Erythroblast (primary cell): ENCODE measurements at regions not wholly inside any gene's neighbourhood (a gene's known extent, or its start where the extent isn't known, plus 50 kb on each side); places are given as distances from the start of the nearest gene placed in this dataset.
"Not testable (repeated sequence)": the region's sequence is repeated elsewhere in the genome, so short reads cannot be mapped to it uniquely, and the experiment has no call there.

Experiments used
- DNase-seq, 2 experiments: peaks; one replicate each; lab custom pipeline; 2025; lab: John Stamatoyannopoulos, UW
- GATA1 ChIP-seq: IDR thresholded peaks from 2 replicates; pipeline ENCODE4 v1.6.1; 2011; ENCODE audit warnings: low read depth, mild to moderate bottlenecking, control low read depth, low read length, moderate library complexity
- POLR2A ChIP-seq: IDR thresholded peaks from 2 replicates; pipeline ENCODE4 v1.6.1; 2011; ENCODE audit warnings: mild to moderate bottlenecking, low read length

GRCh38 chr6:55023230-55023629, 151.1 kb upstream of the HCRTR2 start:
- no peak for DNase-seq

GRCh38 chr6:55033016-55033546, 141.2 kb upstream of the HCRTR2 start:
- no peak for DNase-seq
- no peak for TF ChIP-seq GATA1

More at GRCh38 chr6:55023230-55023629, 151.1 kb upstream of the HCRTR2 start:
- TF ChIP-seq GATA1 (no peak), POLR2A (no peak)

GRCh38 chr6:55034752-55035151, 139.6 kb upstream of the HCRTR2 start:
- TF ChIP-seq GATA1 (no peak), POLR2A (no peak)
- DNase-seq = no peak

GRCh38 chr6:55040102-55040848, 134.0 kb upstream of the HCRTR2 start:
- TF ChIP-seq GATA1 (no peak), POLR2A (no peak)
- DNase-seq = no peak

GRCh38 chr6:55046869-55047422, 127.4 kb upstream of the HCRTR2 start:
- peak in 1 of 2 experiments; percentile 1 for DNase-seq
- TF ChIP-seq GATA1 (no peak), POLR2A (no peak)

- DNase-seq = no peak
- no peak for TF ChIP-seq GATA1
- no peak for TF ChIP-seq POLR2A
These were observed 126.8 kb upstream of the HCRTR2 start for GRCh38 chr6:55047451-55048044.

- TF ChIP-seq POLR2A = no peak
- TF ChIP-seq GATA1 = no peak
- DNase-seq = no peak
These were observed 124.4 kb upstream of the HCRTR2 start for GRCh38 chr6:55049866-55050265.

GRCh38 chr6:55052846-55053245, 121.5 kb upstream of the HCRTR2 start:
- no peak for TF ChIP-seq POLR2A
- no peak for TF ChIP-seq GATA1

GRCh38 chr6:55058682-55059081, 115.6 kb upstream of the HCRTR2 start:
- DNase-seq = no peak
- no peak for TF ChIP-seq GATA1
- TF ChIP-seq POLR2A = no peak

More at GRCh38 chr6:55052846-55053245, 121.5 kb upstream of the HCRTR2 start:
- DNase-seq = no peak

- DNase-seq = no peak
These were observed 109.4 kb upstream of the HCRTR2 start for GRCh38 chr6:55064711-55065420.

GRCh38 chr6:55069132-55069781, 105.1 kb upstream of the HCRTR2 start:
- peak; percentile 4 to 32 for DNase-seq
- no peak for TF ChIP-seq GATA1
- no peak for TF ChIP-seq POLR2A

More at GRCh38 chr6:55064711-55065420, 109.4 kb upstream of the HCRTR2 start:
- no peak for TF ChIP-seq GATA1
- no peak for TF ChIP-seq POLR2A

GRCh38 chr6:55082021-55082420, 92.3 kb upstream of the HCRTR2 start:
- no peak for TF ChIP-seq POLR2A
- TF ChIP-seq GATA1 = no peak
- DNase-seq = no peak

- DNase-seq = not testable (repeated sequence)
These were observed 86.3 kb upstream of the HCRTR2 start for GRCh38 chr6:55088011-55088410.
